ENCODE measurements at regions not wholly inside any gene's neighbourhood (a gene's known extent, or its start where the extent isn't known, plus 50 kb on each side); places are given as distances from the start of the nearest gene placed in this dataset.
"Not testable (repeated sequence)": the region's sequence is repeated elsewhere in the genome, so short reads cannot be mapped to it uniquely, and the experiment has no call there.

DNA sequence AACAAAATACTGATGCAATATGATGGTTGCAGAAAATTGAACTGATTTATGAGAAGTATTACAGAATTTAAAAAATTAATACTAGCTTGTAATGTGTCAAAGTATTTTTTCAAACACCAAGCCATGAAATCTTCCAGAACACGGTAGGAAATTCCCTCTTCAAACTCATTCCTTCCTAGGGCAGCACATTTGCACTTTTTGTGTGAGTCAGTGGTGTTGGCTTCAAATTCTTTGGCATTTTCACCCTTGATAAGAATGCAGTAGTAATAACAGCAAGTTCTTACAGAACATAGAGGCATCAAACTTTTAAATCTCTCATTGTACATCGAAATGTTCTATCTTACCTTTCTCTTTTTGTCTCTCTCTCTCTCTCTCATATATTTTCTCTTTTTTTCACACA is 191.8 kb downstream of the CGGBP1 start:
- no peak for DNase-seq

DNA sequence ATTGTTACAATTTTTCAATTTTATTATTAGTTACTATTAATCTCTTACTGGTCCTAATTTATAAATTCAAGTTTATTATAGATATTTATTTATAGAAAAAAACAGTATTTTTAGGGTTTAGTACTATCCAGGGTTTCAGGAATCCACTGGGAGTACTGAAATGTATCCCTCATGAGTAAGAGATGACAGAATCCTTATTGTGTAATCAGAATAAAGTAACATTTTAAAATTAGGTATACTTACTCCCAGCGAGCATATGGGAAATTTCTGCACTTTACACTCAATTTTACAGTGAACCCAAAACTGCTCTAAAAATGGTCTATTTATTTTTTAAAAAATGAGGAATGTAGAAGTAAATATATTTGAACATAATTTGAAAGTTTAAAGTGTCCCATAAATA is 202.7 kb downstream of the CGGBP1 start:
- no peak for DNase-seq

DNA sequence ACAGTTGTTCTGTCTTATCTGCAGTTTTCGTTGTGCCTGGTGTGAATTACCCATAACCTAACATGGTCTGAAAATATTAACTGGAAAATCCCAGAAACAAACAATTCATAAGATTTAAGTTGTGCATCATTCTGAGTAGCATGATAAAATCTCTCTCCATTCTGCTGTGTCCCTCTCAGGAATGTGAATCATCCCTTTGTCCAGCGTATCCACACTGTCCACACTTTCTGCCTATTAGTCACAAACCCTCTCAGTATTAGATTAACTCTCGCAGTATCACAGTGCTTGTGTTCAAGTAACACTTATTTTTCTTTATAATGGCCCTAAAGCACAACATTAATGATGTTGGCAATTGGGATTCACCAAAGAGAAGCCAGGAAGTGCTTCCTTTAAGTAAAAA is 203.2 kb downstream of the CGGBP1 start:
- DNase-seq: peak; percentile 59

- no peak for DNase-seq
Measured at GRCh38 chr3:87855211-87855610, 203.6 kb downstream of the CGGBP1 start.

DNA sequence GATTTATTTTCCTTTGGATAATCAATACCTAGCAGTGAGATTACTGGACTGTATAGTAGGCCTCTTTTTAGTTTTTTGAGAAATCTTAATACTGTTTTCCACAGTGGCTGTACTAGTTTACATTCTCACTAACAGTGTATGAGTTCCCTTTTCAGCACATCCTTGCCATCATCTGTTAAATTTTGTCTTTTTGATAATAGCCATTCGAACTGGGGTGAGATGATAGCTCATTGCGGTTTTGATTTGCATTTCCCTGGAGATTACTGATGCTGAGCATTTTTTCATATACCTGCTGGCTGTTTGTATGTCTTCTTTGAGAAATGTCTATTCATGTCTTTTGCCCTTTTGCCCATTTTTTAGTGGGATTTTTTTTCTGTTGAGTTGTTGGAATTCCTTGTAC is 210.8 kb downstream of the CGGBP1 start:
- no peak for DNase-seq

DNA sequence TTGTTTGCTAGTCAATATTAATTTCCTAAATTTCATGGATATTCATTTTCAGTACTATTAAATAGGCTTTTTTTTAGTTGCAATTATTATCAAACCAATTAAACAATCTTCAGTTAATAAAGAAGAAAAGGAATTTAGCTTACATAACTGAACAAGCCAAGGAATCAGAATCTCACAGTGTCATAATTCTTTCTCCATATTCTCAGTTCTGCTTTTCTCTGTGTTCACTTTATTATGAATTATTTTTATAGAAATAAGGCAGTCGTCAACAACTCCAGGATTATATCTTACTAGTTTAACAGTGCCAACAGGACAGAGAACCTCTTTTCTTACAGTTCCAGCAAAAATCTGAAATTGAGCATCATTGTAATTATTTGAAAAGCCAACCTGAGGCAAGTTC is 221.7 kb downstream of the CGGBP1 start:
- no peak for DNase-seq

DNA sequence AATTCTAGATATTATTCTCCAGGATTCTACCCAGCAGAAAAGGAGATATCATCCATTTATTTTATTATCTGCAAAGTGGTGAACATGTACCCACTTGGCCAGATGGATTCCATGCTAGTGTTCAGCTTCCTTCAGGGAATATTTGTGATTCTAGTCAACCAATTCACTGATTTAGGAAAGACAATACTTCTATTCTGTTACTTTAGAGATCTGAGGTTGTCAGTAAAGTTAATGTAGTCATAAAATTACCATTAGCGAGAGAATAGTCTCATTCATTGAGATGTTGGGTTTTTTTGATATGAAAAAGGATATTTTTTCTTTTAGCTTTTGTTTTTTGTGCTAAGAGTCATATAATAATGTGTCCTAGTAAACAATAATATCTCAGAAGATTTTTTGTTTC is 222.8 kb downstream of the CGGBP1 start:
- DNase-seq: no peak

- no peak for DNase-seq
Measured at GRCh38 chr3:87835236-87835635, 223.6 kb downstream of the CGGBP1 start.

DNA sequence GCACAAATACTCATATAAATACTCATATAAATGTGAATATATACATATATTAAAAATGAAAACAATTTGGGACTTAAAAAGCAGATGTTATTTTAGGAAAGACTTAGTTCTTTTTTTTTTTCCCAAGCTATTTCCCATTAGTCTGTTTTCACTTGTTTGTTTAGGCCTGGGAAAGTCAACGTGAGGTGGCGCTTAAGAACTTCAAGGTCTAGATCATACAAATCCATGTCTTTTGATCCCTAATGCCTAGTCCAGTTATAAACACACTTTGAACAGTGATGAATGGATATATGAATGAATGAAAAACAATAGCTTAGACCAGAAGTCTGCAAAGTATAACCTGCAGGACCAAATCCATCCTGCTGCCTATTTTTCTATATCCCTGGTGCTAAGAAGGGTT is 224.5 kb downstream of the CGGBP1 start:
- no peak for DNase-seq

- DNase-seq: no peak
Measured at GRCh38 chr3:87833039-87833377, 225.8 kb downstream of the CGGBP1 start.

- DNase-seq: no peak
Measured at GRCh38 chr3:87828046-87828445, 230.8 kb downstream of the CGGBP1 start.

GRCh38 chr3:87822563-87822962 is 236.2 kb downstream of the CGGBP1 start:
- no peak for DNase-seq

- not testable (repeated sequence) for DNase-seq
Measured at GRCh38 chr3:87813503-87813902, 245.3 kb downstream of the CGGBP1 start.

DNA sequence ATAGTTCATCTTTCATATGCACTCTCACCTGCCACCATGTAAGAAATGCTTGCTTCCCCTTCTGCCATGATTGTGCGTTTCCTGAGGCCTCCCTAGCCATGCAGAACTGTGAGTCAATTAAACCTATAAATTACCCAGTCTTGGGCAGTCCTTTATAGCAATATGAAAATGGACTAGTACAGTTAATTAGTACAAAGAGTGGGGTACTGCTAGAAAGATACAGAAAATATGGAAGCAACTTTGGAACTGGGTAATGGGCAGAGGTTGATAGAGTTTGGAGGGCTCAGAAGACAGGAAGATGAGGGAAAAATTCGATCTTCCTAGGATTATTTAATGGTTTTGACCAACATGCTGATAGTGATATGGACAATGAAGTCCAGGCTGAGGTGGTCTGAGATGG is 246.9 kb downstream of the CGGBP1 start:
- DNase-seq: no peak

- DNase-seq: no peak
Measured at GRCh38 chr3:87810452-87811016, 248.3 kb downstream of the CGGBP1 start.

DNA sequence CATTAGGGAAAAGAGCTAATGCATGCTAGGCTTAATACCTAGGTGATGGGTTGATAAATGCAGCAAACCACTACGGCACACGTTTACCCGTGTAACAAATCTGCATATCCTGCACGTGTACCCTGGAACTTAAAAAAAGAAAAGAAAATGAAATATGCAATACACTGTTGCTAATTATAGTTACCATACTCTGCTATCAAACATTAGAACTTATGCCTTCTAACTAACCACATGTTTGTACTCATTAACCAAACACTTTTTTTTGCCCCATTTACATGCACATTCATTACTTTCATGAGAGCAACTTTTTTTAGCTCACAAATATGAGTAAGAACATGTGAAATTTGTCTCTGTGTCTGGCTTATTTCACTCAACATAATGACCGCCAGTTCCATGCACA is 253.1 kb downstream of the CGGBP1 start:
- no peak for DNase-seq

DNA sequence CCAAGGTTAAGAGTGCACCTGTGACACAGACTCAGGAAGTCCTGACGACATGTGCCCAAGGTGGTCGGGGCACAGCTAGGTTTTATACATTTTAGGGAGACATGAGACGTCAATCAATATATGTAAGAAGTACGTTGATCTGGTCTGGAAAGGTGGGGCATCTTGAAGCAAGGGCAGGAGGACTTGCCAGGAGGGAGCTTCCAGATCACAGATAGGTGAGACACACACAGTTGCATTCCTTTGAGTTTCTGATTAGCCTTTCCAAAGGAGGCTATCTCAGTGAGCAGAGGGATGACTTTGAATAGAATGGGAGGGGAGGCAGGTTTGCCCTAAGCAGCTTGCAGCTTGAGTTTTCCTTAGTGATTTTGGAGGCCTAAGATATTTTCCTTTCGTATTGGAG is 257.4 kb downstream of the CGGBP1 start:
- DNase-seq: no peak

DNA sequence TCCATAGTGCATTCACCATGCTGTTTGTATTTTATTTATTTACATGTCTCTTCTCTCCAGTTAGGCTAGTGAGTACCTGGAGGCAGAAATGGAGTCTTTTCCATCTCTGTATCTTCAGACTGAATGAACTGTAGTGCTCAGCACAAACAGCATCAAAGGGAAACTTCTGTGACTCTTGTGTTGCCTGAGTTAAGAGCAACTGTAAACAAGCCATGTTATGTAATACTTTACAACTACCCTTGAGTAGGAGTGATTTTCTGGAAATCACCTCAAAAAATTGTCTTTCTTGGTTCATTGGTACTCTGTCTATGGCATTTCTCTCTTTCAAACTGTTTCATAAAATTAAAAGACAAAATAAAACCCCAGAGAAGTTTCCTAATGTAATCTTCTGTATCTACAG is 258.3 kb downstream of the CGGBP1 start:
- no peak for DNase-seq

GRCh38 chr3:87798567-87798947 is 260.2 kb downstream of the CGGBP1 start:
- no peak for DNase-seq

DNA sequence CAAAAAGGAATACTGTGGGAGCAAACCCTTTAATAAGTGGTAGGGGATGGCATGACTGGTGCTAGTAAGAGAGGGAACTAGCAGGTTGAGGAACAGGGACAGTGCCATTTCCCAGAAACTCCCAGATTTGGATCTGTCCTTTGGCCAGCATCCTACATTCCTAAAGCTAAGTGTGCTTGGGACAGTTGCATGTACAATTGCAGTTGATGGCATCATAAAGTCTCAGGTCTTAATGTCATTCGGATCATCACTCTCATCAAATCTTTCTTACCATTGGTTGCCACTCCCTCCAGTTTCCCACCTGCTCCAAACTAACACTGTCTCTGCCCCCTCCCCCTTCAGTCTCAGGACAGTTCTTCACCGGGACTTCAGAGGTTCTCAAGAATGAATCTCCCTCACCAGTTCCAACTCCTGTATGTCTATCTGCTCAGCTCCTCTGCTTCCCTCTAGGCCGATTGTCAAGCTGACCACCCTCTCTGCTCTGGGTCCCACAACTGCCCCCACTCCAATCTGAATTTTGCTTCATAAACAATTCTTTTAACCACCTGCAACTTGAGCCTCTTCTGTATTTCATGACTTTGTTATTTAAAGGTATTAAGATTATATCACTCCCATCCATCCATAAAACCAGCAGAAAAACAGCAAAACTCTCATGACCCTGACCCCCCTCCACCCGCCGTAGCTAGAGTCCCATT is 260.8 kb downstream of the CGGBP1 start:
- DNase-seq: no peak

- no peak for DNase-seq
Measured at GRCh38 chr3:87796843-87797185, 262.0 kb downstream of the CGGBP1 start.

- no peak for DNase-seq
Measured at GRCh38 chr3:87796137-87796842, 262.5 kb downstream of the CGGBP1 start.

GRCh38 chr3:87795701-87796100 is 263.1 kb downstream of the CGGBP1 start:
- no peak for DNase-seq

GRCh38 chr3:87793337-87793877 is 265.4 kb downstream of the CGGBP1 start:
- no peak for DNase-seq
